ENCODE measurements at regions not wholly inside any gene's neighbourhood (a gene's known extent, or its start where the extent isn't known, plus 50 kb on each side); places are given as distances from the start of the nearest gene placed in this dataset.

- no peaks in the 10 kb centered on the region for H3K36me3 ChIP-seq (ENCODE audit: insufficient read depth, low read length)
- no peak overlapping the region for H3K4me2 ChIP-seq (ENCODE audit: low read length)
- H3F3A ChIP-seq (ENCODE audit: insufficient read depth, low read length): no peaks in the 10 kb centered on the region
- no peak overlapping the region for H3K4me3 ChIP-seq (ENCODE audit: low read depth, low read length, poor library complexity, severe bottlenecking)
- TF ChIP-seq EZH2 (IDR thresholded peaks at IDR 0.05; ENCODE audit: borderline replicate concordance, low read length) (no peak), CTCF (IDR thresholded peaks at IDR 0.05; ENCODE audit: low read length) (no peak)
- H3K9me3 ChIP-seq (ENCODE audit: low read length): no peaks in the 10 kb centered on the region
- H3K9me2 ChIP-seq (ENCODE audit: low read depth, low read length): no peaks in the 10 kb centered on the region
- H3K27me3 ChIP-seq (ENCODE audit: insufficient read depth, low read length): no peaks in the 10 kb centered on the region
- no peaks in the 10 kb centered on the region for H3K4me1 ChIP-seq (ENCODE audit: insufficient read depth, low read length, severe bottlenecking)
- H2AFZ ChIP-seq (ENCODE audit: low read length): no peak overlapping the region
- no peaks in the 10 kb centered on the region for H4K20me1 ChIP-seq (ENCODE audit: insufficient read depth, low read length)
- H3K79me2 ChIP-seq (ENCODE audit: insufficient read depth, low read length): no peaks in the 10 kb centered on the region
- H3K27ac ChIP-seq (ENCODE audit: low read depth, low read length, poor library complexity, severe bottlenecking): no peak overlapping the region
- no peak overlapping the region for H3K9ac ChIP-seq (ENCODE audit: low read length)
These were observed 1017.5 kb upstream of the TENM4 start for GRCh38 chr11:80458376-80458775.

GRCh38 chr11:80457823-80458222 lies 1017.0 kb upstream of the TENM4 start:
- Histone ChIP-seq H2AFZ (ENCODE audit: low read length) (no peak overlapping the region), H3K4me2 (ENCODE audit: low read length) (no peak overlapping the region), H4K20me1 (ENCODE audit: insufficient read depth, low read length) (no peaks in the 10 kb centered on the region), H3K4me3 (ENCODE audit: low read depth, low read length, poor library complexity, severe bottlenecking) (no peak overlapping the region), H3K9ac (ENCODE audit: low read length) (no peak overlapping the region), H3K27me3 (ENCODE audit: insufficient read depth, low read length) (no peaks in the 10 kb centered on the region), H3F3A (ENCODE audit: insufficient read depth, low read length) (no peaks in the 10 kb centered on the region), H3K4me1 (ENCODE audit: insufficient read depth, low read length, severe bottlenecking) (no peaks in the 10 kb centered on the region), H3K36me3 (ENCODE audit: insufficient read depth, low read length) (no peaks in the 10 kb centered on the region), H3K9me2 (ENCODE audit: low read depth, low read length) (no peaks in the 10 kb centered on the region), H3K27ac (ENCODE audit: low read depth, low read length, poor library complexity, severe bottlenecking) (no peak overlapping the region), H3K9me3 (ENCODE audit: low read length) (no peaks in the 10 kb centered on the region), H3K79me2 (ENCODE audit: insufficient read depth, low read length) (no peaks in the 10 kb centered on the region)
- no peak for TF ChIP-seq CTCF (IDR thresholded peaks at IDR 0.05; ENCODE audit: low read length)
- TF ChIP-seq EZH2 (IDR thresholded peaks at IDR 0.05; ENCODE audit: borderline replicate concordance, low read length): no peak

GRCh38 chr11:80455818-80456217 lies 1015.0 kb upstream of the TENM4 start:
- no peak for TF ChIP-seq CTCF (IDR thresholded peaks at IDR 0.05; ENCODE audit: low read length)
- TF ChIP-seq EZH2 (IDR thresholded peaks at IDR 0.05; ENCODE audit: borderline replicate concordance, low read length): no peak
- no peaks in the 10 kb centered on the region for H4K20me1 ChIP-seq (ENCODE audit: insufficient read depth, low read length)
- no peaks in the 10 kb centered on the region for H3K27me3 ChIP-seq (ENCODE audit: insufficient read depth, low read length)
- H3K79me2 ChIP-seq (ENCODE audit: insufficient read depth, low read length): no peaks in the 10 kb centered on the region
- no peak overlapping the region for H3K9ac ChIP-seq (ENCODE audit: low read length)
- H3K4me2 ChIP-seq (ENCODE audit: low read length): no peak overlapping the region
- no peaks in the 10 kb centered on the region for H3F3A ChIP-seq (ENCODE audit: insufficient read depth, low read length)
- H3K9me2 ChIP-seq (ENCODE audit: low read depth, low read length): no peaks in the 10 kb centered on the region
- H3K9me3 ChIP-seq (ENCODE audit: low read length): no peaks in the 10 kb centered on the region
- no peak overlapping the region for H2AFZ ChIP-seq (ENCODE audit: low read length)
- H3K36me3 ChIP-seq (ENCODE audit: insufficient read depth, low read length): no peaks in the 10 kb centered on the region
- no peak overlapping the region for H3K27ac ChIP-seq (ENCODE audit: low read depth, low read length, poor library complexity, severe bottlenecking)
- H3K4me3 ChIP-seq (ENCODE audit: low read depth, low read length, poor library complexity, severe bottlenecking): no peak overlapping the region
- H3K4me1 ChIP-seq (ENCODE audit: insufficient read depth, low read length, severe bottlenecking): no peaks in the 10 kb centered on the region

All from OCI-LY1 (cell line).